ENCODE measurements at regions not wholly inside any gene's neighbourhood (a gene's known extent, or its start where the extent isn't known, plus 50 kb on each side); places are given as distances from the start of the nearest gene placed in this dataset.

GRCh38 chrY:17085303-17085702, 794.7 kb downstream of the CDY2B start:
- intact Hi-C loops (cut with DNase I; ENCODE audit: low total_unique reads) = no loop called here
- no peak overlapping the region for H3K27ac ChIP-seq
- H3K36me3 ChIP-seq = no peaks in the 10 kb centered on the region
- H3K9me3 ChIP-seq = peaks cover 0 to 18% (median 0%) of the 10 kb centered on the region in 4 donors
- TF ChIP-seq POLR2A (IDR thresholded peaks at IDR 0.05) (no peak), EP300 (IDR thresholded peaks at IDR 0.05) (no peak), POLR2AphosphoS5 (IDR thresholded peaks at IDR 0.05) (no peak), CTCF (IDR thresholded peaks at IDR 0.05) (no peak)
- no peaks in the 10 kb centered on the region for H3K27me3 ChIP-seq
- no peak overlapping the region for H3K4me3 ChIP-seq
- DNase-seq = no peak
- no peaks in the 10 kb centered on the region for H3K4me1 ChIP-seq

- 18 to 59% (median 45%) methylated on average over 3 of the region's 3 CpGs; no CpG with 5 or more reads in 2 of the 5 donors for WGBS, 5 donors
- no peaks in the 10 kb centered on the region for H3K27me3 ChIP-seq
- TF ChIP-seq POLR2AphosphoS5 (IDR thresholded peaks at IDR 0.05) (no peak), POLR2A (IDR thresholded peaks at IDR 0.05) (no peak), EP300 (IDR thresholded peaks at IDR 0.05) (no peak), CTCF (IDR thresholded peaks at IDR 0.05) (no peak)
- no peak for DNase-seq
- intact Hi-C loops (cut with DNase I; ENCODE audit: low total_unique reads) = no loop called here
- H3K9me3 ChIP-seq = peaks cover 0 to 22% (median 0%) of the 10 kb centered on the region in 4 donors
- no peak overlapping the region for H3K27ac ChIP-seq
- no peaks in the 10 kb centered on the region for H3K36me3 ChIP-seq
- H3K4me3 ChIP-seq = no peak overlapping the region
- H3K4me1 ChIP-seq = no peaks in the 10 kb centered on the region
These were observed 800.1 kb downstream of the CDY2B start for GRCh38 chrY:17079887-17080286.

- no peak for DNase-seq
- intact Hi-C loops (cut with DNase I; ENCODE audit: low total_unique reads) = no loop called here
- Histone ChIP-seq H3K36me3 (no peaks in the 10 kb centered on the region), H3K4me1 (no peaks in the 10 kb centered on the region), H3K9me3 (peaks cover 0 to 14% (median 0%) of the 10 kb centered on the region in 4 donors), H3K27ac (no peak overlapping the region), H3K27me3 (no peaks in the 10 kb centered on the region), H3K4me3 (no peak overlapping the region)
- TF ChIP-seq EP300 (IDR thresholded peaks at IDR 0.05) (no peak), POLR2AphosphoS5 (IDR thresholded peaks at IDR 0.05) (no peak), CTCF (IDR thresholded peaks at IDR 0.05) (no peak), POLR2A (IDR thresholded peaks at IDR 0.05) (no peak)
- 60 to 76% (median 62%) methylated on average over 2 of the region's 2 CpGs; no CpG with 5 or more reads in 2 of the 5 donors for WGBS, 5 donors
These were observed 812.7 kb downstream of the CDY2B start for GRCh38 chrY:17067307-17067706.

GRCh38 chrY:17053041-17053440, 827.0 kb downstream of the CDY2B start:
- Histone ChIP-seq H3K4me1 (no peaks in the 10 kb centered on the region), H3K4me3 (no peak overlapping the region), H3K27me3 (no peaks in the 10 kb centered on the region), H3K9me3 (no peaks in the 10 kb centered on the region), H3K36me3 (no peaks in the 10 kb centered on the region), H3K27ac (no peak overlapping the region)
- no peak for TF ChIP-seq POLR2A (IDR thresholded peaks at IDR 0.05)
- no peak for TF ChIP-seq POLR2AphosphoS5 (IDR thresholded peaks at IDR 0.05)
- DNase-seq = no peak
- intact Hi-C loops (cut with DNase I; ENCODE audit: low total_unique reads) = no loop called here

- Histone ChIP-seq H3K4me3 (no peak overlapping the region), H3K27ac (no peak overlapping the region), H3K4me1 (no peaks in the 10 kb centered on the region), H3K9me3 (no peaks in the 10 kb centered on the region), H3K36me3 (no peaks in the 10 kb centered on the region), H3K27me3 (no peaks in the 10 kb centered on the region)
- intact Hi-C loops (cut with DNase I; ENCODE audit: low total_unique reads) = no loop called here
- 71 to 83% (median 72%) methylated on average over 2 of the region's 2 CpGs; no CpG with 5 or more reads in 2 of the 5 donors for WGBS, 5 donors
- TF ChIP-seq CTCF (IDR thresholded peaks at IDR 0.05) = no peak
- no peak for TF ChIP-seq POLR2AphosphoS5 (IDR thresholded peaks at IDR 0.05)
- no peak for TF ChIP-seq POLR2A (IDR thresholded peaks at IDR 0.05)
- no peak for TF ChIP-seq EP300 (IDR thresholded peaks at IDR 0.05)
- no peak for DNase-seq
These were observed 829.6 kb downstream of the CDY2B start for GRCh38 chrY:17050374-17050773.
